WERI-Rb-1 (cell line): ENCODE measurements at regions not wholly inside any gene's neighbourhood (a gene's known extent, or its start where the extent isn't known, plus 50 kb on each side); places are given as distances from the start of the nearest gene placed in this dataset.

Experiments used
- DNase-seq: peaks from one replicate; pipeline ENCODE4 v3.0.0-alpha.2; 2020
- H3K27ac ChIP-seq: fragments of 250-450 bp; sonication (Bioruptor Pico); 2 replicates; pipeline ENCODE4 v1.5.1; 2020; ENCODE audit warnings: mild to moderate bottlenecking, moderate library complexity
- H3K27me3 ChIP-seq: fragments of 250-450 bp; sonication (Bioruptor Pico); 2 replicates; pipeline ENCODE4 v1.5.1; 2021; ENCODE audit warnings: mild to moderate bottlenecking, low read depth, moderate library complexity; ENCODE audit not compliant: insufficient read depth, severe bottlenecking
- H3K36me3 ChIP-seq: fragments of 250-450 bp; sonication (Bioruptor Pico); 2 replicates; pipeline ENCODE4 v1.5.1; 2020; ENCODE audit warnings: mild to moderate bottlenecking, moderate library complexity
- H3K4me3 ChIP-seq: 2 replicates; pipeline ENCODE4 v1.5.1; 2011; ENCODE audit warnings: low read depth, mild to moderate bottlenecking, control low read depth, low read length
- H3K9me3 ChIP-seq: fragments of 250-450 bp; sonication (Bioruptor Pico); 2 replicates; pipeline ENCODE4 v1.5.1; 2021; ENCODE audit warnings: mild to moderate bottlenecking, moderate library complexity; ENCODE audit not compliant: severe bottlenecking
- TF ChIP-seq, protein P1 (sequence below): IDR thresholded peaks from 2 replicates; pipeline ENCODE4 v1.5.1; 2011; ENCODE audit warnings: low read depth, mild to moderate bottlenecking, control low read depth, inconsistent platforms, low read length

DNA sequence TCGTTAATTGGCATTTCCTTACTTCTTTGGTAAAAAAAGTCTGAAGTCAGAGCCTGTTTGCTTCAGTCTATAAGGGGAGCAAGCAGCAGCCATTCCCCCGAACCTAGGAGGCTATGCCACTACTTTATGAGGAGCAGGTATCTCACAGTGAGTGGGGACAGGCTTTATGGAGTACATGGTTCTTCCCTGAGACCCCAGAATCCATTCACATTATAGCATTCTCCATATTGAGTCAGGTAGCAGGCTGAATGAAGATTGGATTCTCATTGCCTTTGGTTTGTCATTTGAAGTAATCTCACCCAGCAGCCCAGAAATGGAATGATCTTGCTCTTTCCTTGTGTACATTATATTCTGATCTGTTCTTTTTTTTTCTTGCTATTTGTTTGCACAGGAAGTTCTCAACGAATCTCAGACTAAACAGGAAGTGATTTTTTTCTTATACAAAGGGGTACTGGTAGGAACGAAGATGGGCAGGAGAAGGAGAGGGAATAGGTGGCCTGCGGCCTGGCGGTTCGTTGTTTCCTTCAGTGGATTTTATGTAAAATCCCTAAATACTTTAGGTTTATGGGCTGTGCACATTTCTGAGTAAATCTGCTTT lies 74.4 kb downstream of the ARHGAP35 start:
- TF ChIP-seq, protein P1, sequence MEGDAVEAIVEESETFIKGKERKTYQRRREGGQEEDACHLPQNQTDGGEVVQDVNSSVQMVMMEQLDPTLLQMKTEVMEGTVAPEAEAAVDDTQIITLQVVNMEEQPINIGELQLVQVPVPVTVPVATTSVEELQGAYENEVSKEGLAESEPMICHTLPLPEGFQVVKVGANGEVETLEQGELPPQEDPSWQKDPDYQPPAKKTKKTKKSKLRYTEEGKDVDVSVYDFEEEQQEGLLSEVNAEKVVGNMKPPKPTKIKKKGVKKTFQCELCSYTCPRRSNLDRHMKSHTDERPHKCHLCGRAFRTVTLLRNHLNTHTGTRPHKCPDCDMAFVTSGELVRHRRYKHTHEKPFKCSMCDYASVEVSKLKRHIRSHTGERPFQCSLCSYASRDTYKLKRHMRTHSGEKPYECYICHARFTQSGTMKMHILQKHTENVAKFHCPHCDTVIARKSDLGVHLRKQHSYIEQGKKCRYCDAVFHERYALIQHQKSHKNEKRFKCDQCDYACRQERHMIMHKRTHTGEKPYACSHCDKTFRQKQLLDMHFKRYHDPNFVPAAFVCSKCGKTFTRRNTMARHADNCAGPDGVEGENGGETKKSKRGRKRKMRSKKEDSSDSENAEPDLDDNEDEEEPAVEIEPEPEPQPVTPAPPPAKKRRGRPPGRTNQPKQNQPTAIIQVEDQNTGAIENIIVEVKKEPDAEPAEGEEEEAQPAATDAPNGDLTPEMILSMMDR = no peak
- Histone ChIP-seq H3K4me3 (no peak overlapping the region), H3K27me3 (no peaks in the 10 kb centered on the region), H3K9me3 (no peaks in the 10 kb centered on the region), H3K27ac (no peak overlapping the region), H3K36me3 (peaks cover 14% of the 10 kb centered on the region)
- DNase-seq = no peak

GRCh38 chr19:46943150-46943946 lies 76.3 kb upstream of the NPAS1 start:
- Histone ChIP-seq H3K4me3 (no peak overlapping the region), H3K9me3 (no peaks in the 10 kb centered on the region), H3K27me3 (no peaks in the 10 kb centered on the region), H3K36me3 (peaks cover 15% of the 10 kb centered on the region), H3K27ac (no peak overlapping the region)
- DNase-seq = no peak
- TF ChIP-seq, protein P1 = no peak

- TF ChIP-seq, protein P1 = no peak
- no peak overlapping the region for H3K27ac ChIP-seq
- H3K9me3 ChIP-seq = no peaks in the 10 kb centered on the region
- no peak overlapping the region for H3K4me3 ChIP-seq
- peaks cover 11% of the 10 kb centered on the region for H3K36me3 ChIP-seq
- no peak for DNase-seq
- H3K27me3 ChIP-seq = no peaks in the 10 kb centered on the region
Measured at GRCh38 chr19:46944123-46944748, 75.4 kb upstream of the NPAS1 start.

DNA sequence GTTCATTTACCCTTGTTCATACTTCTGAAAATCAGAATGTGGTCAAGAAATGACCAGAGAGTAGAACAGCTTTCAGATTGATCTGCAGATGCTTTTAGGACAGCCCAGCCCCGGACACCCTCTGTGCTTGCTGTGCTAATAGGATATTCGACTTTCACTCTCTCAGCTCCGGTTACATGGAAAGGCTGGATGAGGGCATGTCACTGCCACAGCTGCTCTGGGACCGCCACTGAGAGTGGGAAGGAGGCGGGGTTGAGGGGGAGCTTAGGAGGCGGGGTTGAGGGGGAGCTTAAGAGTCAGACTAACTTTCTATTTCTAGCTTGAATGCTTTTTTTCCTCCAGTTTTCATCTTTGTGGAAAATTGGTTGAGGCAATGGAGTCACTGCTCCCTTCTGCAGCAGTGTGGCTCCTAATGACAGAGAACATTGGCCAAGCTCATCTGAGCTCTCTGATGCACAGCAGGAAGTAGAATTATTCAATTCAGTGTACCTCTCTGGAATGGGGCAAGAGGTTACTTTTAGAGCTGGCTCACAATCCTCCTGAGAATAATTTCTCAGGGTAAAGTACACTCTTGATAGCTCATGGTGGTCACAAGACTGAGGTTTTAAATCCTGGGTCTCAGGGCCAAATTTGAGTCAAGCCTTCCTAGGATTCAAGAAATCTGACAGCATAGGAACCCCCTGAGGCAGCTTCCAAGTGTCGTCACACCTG lies 74.6 kb upstream of the NPAS1 start:
- Histone ChIP-seq H3K4me3 (no peak overlapping the region), H3K36me3 (peaks cover 11% of the 10 kb centered on the region), H3K9me3 (no peaks in the 10 kb centered on the region), H3K27me3 (no peaks in the 10 kb centered on the region), H3K27ac (no peak overlapping the region)
- peak; percentile 90 for DNase-seq
- TF ChIP-seq, protein P1 = no peak

DNA sequence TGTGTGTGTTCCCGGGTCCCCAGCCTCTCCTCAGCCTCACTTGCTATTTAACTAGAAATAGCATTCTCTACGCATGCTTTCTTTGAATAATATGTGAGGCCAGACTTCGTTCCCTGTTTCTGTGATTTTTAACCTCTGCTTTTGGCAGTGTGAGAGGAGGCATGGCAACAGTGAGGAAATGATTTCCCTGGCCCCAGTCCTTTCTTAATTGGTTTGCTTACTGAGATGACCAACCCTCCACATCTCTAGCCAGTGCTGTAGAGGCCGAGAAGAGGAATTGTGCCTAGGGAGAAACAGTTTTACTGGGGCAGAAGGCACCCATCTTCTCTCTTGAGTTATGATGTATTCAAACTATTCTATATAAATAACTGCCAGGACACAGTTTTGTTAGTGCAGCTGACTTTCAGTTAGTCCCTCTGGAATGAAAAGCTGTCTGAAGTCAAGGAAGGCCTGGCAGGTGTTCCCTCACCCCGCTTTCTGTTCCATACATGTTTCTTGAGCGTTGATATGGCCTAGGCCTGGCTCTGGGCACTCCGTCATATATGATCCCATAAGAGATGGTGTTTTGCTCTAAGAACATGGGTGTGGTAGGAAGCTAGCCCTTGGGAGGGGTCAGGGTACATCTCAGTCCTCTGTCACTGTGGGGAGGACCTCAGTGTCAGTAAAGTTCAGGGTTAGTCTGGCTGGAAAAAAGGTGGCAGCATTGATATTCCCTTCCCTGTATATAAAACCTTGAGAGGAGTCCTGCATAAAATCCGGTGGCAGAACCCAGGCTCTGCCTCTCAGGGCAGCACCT lies 73.7 kb upstream of the NPAS1 start:
- H3K27ac ChIP-seq = no peak overlapping the region

More for the DNA sequence above, 73.7 kb upstream of the NPAS1 start:
- H3K27me3 ChIP-seq = no peaks in the 10 kb centered on the region
- TF ChIP-seq, protein P1 = no peak
- no peak for DNase-seq
- H3K4me3 ChIP-seq = no peak overlapping the region
- peaks cover 11% of the 10 kb centered on the region for H3K36me3 ChIP-seq
- H3K9me3 ChIP-seq = no peaks in the 10 kb centered on the region
